ENCODE measurements at regions not wholly inside any gene's neighbourhood (a gene's known extent, or its start where the extent isn't known, plus 50 kb on each side); places are given as distances from the start of the nearest gene placed in this dataset.
A peak's percentile ranks its signal among the peaks of the same experiment; 100 is the strongest.

DNA sequence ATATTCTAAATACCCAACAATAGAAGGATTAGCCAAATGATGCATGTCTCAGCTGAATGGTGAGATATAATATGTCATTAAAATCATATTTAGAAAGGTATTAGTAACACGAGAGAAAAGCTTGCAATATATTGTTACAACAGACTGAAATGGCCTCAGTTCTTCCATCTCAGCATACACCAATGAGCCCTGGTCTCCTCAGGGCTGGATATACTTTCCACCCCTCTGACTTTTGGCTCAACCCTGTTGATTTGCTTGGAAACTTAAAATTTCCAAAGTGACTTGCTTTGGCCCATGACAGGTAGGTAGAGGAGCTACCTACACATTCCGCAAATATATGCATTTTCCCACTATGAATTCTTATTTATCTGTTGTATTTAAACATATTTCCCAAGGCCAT lies 908.1 kb upstream of the TMEM132C start:
- DNase-seq (ENCODE audit: low spot score), result no peak

DNA sequence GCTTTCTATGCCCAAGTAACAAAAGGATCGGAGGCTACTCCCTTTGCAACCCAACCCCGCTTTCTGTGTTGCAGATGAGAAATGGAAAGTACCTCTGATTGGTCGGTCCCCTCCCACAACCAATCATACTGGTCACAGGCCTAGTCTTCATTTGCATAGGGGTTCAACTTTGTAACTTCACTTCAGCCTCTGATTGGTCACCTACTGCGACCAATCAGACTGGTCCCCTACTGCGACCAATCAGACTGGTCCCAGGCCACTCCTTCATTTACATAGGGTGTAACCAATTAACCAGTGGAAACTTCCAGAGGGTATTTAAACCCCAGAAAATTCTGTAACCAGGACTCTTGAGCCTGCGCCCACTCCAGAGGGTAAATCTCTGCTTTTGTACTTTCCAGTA lies 906.4 kb upstream of the TMEM132C start:
- no peak for DNase-seq (ENCODE audit: low spot score)

DNA sequence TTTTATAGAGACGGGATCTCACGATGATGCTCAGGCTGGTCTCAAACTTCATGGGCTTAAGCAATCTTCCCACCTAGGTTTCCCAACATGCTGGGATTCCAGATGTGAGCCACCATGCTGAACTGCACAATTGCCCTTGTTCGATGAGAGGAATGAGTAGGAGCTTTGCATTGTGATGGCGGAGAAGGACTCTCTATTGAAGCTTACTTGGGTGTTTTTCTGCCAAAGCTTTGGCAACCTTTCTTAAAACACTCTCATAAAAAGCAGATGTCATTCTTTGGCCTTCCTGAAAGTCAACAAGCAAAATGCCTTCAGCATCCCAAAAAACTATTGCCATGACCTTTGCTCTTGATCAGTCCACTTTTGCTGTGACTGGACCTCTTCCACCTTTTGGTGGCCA lies 904.8 kb upstream of the TMEM132C start:
- no peak for DNase-seq (ENCODE audit: low spot score)

- no peak for DNase-seq (ENCODE audit: low spot score)
Measured at GRCh38 chr12:127363392-127363791, 903.6 kb upstream of the TMEM132C start.

GRCh38 chr12:127373559-127373958 lies 893.4 kb upstream of the TMEM132C start:
- DNase-seq (ENCODE audit: low spot score), result no peak

GRCh38 chr12:127374447-127374846 lies 892.5 kb upstream of the TMEM132C start:
- DNase-seq (ENCODE audit: low spot score), result no peak

DNA sequence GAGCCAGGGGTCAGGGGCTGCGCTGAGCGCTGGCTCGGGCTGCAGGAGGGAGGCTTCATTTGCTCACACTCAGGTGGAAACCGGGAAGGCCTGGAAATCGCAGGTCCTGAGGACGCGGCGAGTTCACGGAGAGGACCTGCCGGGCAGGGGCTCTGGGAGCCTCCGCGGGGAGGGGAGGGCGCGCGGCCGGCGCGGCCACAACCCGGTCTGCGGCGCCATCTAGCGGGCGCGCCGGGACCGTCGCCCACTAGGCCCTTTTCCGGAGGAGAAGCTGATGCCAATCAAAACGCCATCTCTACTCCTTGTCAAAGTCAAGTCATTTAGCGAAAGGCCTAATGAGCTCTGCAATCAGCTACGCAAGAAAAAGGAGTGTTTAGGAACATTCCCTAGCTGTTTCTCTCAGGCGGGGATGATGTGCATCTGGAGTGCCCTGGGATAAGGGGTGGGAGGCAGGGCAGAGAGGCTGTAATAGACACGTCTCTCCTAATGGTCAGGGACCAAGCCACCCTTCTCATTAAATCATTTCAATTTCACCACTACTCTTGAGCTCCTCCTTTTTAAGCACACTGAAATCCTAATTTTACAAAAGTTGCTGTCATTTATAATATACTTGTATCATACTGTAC lies 885.8 kb upstream of the TMEM132C start:
- peak; percentile 69 for DNase-seq (ENCODE audit: low spot score)

DNA sequence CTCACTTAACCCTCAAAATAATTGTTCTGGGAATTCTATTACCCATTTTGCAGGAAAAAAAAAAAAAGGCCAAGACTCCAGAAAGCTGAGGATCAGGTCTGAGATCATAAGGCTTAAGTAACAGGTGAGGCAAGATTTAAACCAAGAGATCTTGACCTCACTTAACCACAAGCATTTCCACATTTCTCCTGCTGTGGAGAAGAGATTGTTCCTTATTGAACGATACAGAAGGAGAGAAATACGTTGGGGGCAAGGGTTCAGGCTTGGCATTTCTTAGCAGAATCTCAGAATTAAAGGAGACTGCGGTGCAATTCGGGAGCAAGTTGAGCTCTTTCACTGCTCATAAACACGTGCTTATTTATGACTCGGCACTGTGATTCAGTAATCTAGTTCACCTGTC lies 885.3 kb upstream of the TMEM132C start:
- DNase-seq (ENCODE audit: low spot score), result no peak

GRCh38 chr12:127383281-127383680 lies 883.7 kb upstream of the TMEM132C start:
- DNase-seq (ENCODE audit: low spot score), result peak; percentile 52

DNA sequence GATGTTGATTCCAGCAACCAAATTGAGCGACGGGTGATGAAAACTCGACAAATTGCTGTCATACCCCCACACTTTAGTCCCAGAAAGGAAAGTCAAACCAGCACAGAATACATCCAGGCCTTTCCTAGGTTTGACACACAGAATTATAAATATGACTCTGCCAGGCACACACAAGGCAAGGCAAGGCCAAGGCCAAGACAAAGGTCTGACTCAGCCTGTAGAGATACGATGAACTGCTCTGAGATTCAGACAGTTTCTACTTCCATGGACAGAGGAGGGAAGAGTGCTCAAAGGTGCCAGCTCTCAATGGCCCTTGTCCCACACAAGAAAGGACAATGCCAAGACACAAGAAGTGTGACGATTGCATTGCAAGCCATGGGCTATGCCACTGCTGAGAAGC lies 880.2 kb upstream of the TMEM132C start:
- no peak for DNase-seq (ENCODE audit: low spot score)

- no peak for DNase-seq (ENCODE audit: low spot score)
Measured at GRCh38 chr12:127388985-127389384, 878.0 kb upstream of the TMEM132C start.

DNA sequence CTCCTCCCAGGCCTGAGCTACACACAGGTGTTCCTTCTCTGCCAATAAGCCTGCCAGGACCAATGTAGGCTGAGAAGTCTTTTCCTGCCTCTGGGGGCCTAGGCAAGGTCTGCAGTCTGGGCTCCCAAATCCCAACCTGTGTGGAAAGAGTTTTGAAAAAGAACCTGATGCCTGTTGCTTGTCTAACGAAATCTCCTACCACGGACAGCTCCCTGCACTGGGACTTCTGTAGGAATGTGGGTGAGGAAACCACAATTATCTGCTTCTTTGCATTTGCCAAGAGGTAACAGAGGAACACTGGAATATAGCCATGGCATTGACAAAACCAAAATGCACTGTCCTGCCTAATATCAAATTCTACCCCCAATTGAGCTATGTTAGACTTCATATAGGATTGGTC lies 877.0 kb upstream of the TMEM132C start:
- peak; percentile 80 for DNase-seq (ENCODE audit: low spot score)

- DNase-seq (ENCODE audit: low spot score), result no peak
Measured at GRCh38 chr12:127393465-127393864, 873.5 kb upstream of the TMEM132C start.

DNA sequence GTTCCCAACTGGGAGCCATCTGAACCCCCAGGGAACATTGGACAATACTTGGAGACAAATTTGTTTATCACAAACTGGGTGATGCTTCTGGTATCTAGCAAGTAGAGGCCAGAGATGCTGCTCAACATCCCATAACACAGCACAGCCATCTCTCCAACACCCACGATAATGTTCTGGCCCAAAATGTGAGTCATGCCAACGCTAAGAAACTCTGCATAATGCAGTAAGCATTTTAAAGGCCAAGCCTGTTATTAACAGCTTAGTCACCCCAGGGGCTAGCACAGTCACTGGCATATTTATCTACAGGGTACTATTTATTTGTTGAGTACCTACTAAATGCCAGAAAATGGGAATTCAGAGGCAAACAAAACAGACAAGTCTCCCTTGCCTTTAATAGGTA lies 873.1 kb upstream of the TMEM132C start:
- peak; percentile 86 for DNase-seq (ENCODE audit: low spot score)

DNA sequence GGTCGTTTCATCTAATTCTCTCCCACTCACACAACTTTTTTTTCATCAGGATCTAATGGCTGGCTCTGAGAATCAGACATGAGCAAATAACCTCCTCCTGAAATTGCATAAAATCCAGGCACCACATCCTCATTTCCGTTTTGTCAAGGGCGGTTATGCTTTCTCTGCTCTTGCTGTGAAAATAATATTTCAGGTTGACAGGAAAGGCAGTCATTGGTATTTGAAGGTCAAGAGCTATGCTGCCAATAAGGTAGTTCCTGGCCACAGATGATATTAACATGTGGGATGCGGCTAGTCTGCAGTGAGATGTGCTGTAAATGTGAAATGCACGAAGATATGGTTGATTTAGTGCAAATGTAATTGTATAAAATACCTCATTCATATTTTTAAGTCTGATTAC lies 870.2 kb upstream of the TMEM132C start:
- no peak for DNase-seq (ENCODE audit: low spot score)

GRCh38 chr12:127398016-127398710 lies 868.8 kb upstream of the TMEM132C start:
- no peak for DNase-seq (ENCODE audit: low spot score)

GRCh38 chr12:127399451-127399850 lies 867.5 kb upstream of the TMEM132C start:
- DNase-seq (ENCODE audit: low spot score), result no peak

DNA sequence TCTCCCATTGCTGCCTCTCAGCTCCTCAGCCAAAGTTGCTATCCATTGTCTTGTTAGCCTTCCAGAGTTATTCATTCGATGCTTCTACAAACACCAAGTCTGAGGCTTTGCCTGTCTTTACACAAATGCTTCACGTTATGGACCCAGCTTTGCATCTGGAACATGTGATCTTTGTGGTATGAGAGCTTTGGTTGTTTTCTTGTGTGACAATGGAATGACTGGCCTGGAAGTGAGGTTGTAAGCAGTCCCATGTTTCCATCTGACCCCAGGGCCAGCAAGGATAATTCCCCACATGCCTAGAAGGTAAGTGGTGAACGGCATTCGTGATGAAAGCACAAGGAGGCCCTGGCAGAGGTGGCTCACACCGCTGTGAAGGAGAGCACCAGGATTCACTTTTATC lies 866.7 kb upstream of the TMEM132C start:
- no peak for DNase-seq (ENCODE audit: low spot score)

DNA sequence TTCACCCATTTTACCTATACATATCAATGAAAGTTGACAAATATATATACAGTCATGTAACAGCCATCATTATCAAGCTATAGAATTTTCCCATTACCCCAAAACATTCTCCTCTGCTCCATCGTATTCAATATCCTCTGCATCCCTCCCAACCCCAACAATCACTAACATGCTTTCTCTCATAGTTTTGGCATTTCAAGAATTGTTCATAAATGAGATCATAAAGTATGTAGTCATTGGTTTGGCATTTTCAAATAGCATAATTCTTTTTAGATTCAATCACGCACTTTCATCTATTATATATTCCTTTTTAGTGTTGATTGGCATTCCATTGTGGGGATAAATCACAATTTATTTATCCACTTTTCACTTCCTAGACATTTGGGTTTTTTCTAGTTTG lies 866.0 kb upstream of the TMEM132C start:
- DNase-seq (ENCODE audit: low spot score), result peak; percentile 65

DNA sequence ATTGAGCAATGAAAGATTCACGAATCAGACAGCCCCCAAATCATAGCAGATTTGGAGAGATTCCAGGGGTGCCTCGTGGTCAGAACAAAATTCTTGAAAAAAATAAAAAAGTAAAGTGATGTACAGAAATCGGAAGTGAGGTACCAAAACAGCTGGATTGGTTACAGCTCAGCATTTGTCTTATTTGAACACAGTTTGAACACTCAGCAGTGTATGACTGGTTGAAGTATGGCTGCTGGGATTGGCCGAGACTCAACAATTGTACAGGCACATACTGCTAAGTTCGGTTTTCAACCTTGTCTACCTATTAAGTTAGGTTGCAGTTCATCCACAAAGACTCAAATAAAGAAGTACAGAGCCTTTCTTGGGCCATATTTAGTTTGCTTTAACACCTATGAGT lies 865.4 kb upstream of the TMEM132C start:
- DNase-seq (ENCODE audit: low spot score), result no peak

DNA sequence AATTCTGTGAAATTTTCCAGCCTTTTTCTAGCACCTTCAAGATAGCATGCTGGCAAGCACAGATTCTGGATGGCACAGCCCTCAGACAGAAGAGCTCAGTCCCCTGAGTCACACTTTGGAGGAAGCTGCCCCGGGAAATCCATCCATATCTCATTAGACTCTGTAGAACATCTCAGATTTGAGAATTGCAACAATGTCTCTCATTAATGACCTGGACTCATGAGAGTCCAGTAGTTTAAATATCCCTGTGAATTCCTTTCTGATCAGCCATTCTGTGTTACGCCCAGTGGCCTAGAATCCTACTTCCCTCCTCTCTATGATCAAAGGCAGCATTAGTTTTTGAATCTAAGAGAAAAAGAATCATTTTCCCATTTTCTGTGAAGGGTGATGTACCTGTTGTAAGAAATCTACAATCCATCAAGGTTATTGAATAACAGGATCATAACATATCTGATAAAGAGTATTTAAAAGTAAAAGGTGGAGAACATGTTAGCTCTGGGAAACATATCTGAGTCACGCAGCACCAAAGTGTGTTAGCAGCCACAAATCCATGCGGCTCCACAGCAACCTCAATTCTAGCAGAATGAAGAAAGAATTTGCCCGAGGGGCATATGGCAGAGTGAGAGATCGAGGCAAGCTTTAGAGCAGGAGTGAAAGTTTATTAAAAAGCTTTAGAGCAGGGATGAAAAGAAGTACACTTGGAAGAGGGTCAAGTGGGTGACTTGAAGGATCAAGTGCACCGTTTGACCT lies 855.6 kb upstream of the TMEM132C start:
- DNase-seq (ENCODE audit: low spot score), result peak; percentile 44

GRCh38 chr12:127411981-127412380 lies 855.0 kb upstream of the TMEM132C start:
- DNase-seq (ENCODE audit: low spot score), result no peak

- no peak for DNase-seq (ENCODE audit: low spot score)
Measured at GRCh38 chr12:127412866-127413265, 854.1 kb upstream of the TMEM132C start.

Data from AG08395 (cell line).